ENCODE measurements at regions not wholly inside any gene's neighbourhood (a gene's known extent, or its start where the extent isn't known, plus 50 kb on each side); places are given as distances from the start of the nearest gene placed in this dataset.

- no peak for TF ChIP-seq POLR2AphosphoS5 (IDR thresholded peaks at IDR 0.05; ENCODE audit: low read depth)
- no peak for TF ChIP-seq CTCF (conservative IDR thresholded peaks at IDR 0.05; ENCODE audit: low read depth in 2 of 2)
- TF ChIP-seq EZH2 (IDR thresholded peaks at IDR 0.05; ENCODE audit: low read depth, unreplicated experiment), result no peak
- no peak for TF ChIP-seq CREB1 (CRISPR knock-in tag; IDR thresholded peaks at IDR 0.05; ENCODE audit: low read depth)
Observed at GRCh38 chr2:146917431-146918042, 927.3 kb upstream of the ACVR2A start.

All from GM23338 (cell line).